GM18517 (cell line): ENCODE measurements at regions not wholly inside any gene's neighbourhood (a gene's known extent, or its start where the extent isn't known, plus 50 kb on each side); places are given as distances from the start of the nearest gene placed in this dataset.

ENCODE experiments used
- ATAC-seq: cut with Tn5 transposase; IDR thresholded peaks from one replicate; pipeline ENCODE4 v1.9.1; 2021; ENCODE audit warnings: mild to moderate bottlenecking, moderate library complexity; ENCODE audit not compliant: unreplicated experiment

- ATAC-seq, result no peak
Measured at GRCh38 chr17:27973258-27974044, 69.0 kb upstream of the NLK start.

- ATAC-seq, result no peak
Measured at GRCh38 chr17:27974045-27974436, 68.4 kb upstream of the NLK start.

- ATAC-seq, result no peak
Measured at GRCh38 chr17:27974531-27975145, 67.8 kb upstream of the NLK start.

GRCh38 chr17:27975146-27976011 is 67.1 kb upstream of the NLK start:
- ATAC-seq, result no peak

- no peak for ATAC-seq
Measured at GRCh38 chr17:27976331-27976730, 66.1 kb upstream of the NLK start.

- ATAC-seq, result no peak
Measured at GRCh38 chr17:27977751-27978688, 64.5 kb upstream of the NLK start.

GRCh38 chr17:27978689-27979175 is 63.7 kb upstream of the NLK start:
- no peak for ATAC-seq

GRCh38 chr17:27980043-27980442 is 62.4 kb upstream of the NLK start:
- ATAC-seq, result no peak

GRCh38 chr17:27981978-27982377 is 60.5 kb upstream of the NLK start:
- no peak for ATAC-seq

- no peak for ATAC-seq
Measured at GRCh38 chr17:27982688-27983087, 59.8 kb upstream of the NLK start.

GRCh38 chr17:27983853-27984252 is 58.6 kb upstream of the NLK start:
- ATAC-seq, result no peak

- no peak for ATAC-seq
Measured at GRCh38 chr17:27984404-27984803, 58.1 kb upstream of the NLK start.

- no peak for ATAC-seq
Measured at GRCh38 chr17:27984816-27985215, 57.7 kb upstream of the NLK start.

GRCh38 chr17:27985306-27985705 is 57.2 kb upstream of the NLK start:
- ATAC-seq, result peak; percentile 18

GRCh38 chr17:27985736-27986399 is 56.6 kb upstream of the NLK start:
- ATAC-seq, result peak; percentile 63

GRCh38 chr17:27986805-27987684 is 55.4 kb upstream of the NLK start:
- ATAC-seq, result no peak

- ATAC-seq, result no peak
Measured at GRCh38 chr17:27989046-27989445, 53.4 kb upstream of the NLK start.

- ATAC-seq, result no peak
Measured at GRCh38 chr17:27990100-27990499, 52.4 kb upstream of the NLK start.

GRCh38 chr17:27990979-27991378 is 51.5 kb upstream of the NLK start:
- no peak for ATAC-seq
